HCT116 (cell line): ENCODE measurements at regions not wholly inside any gene's neighbourhood (a gene's known extent, or its start where the extent isn't known, plus 50 kb on each side); places are given as distances from the start of the nearest gene placed in this dataset.

Experiments used
- ATAC-seq: fragments of 200-7000 bp; cut with Tn5 transposase; 2 replicates; pipeline ENCODE4 v1.9.1; 2020; ENCODE audit warnings: mild to moderate bottlenecking, moderate library complexity
- BruUV-seq: library from RNA; stranded (reverse); fragments of 400-500 nt; replicated peaks from 2 replicates; lab custom pipeline; 2021; lab: Mats Ljungman, UMichigan
- CTCF ChIA-PET: fragments of 300-600 bp; sonication (Branson Sonifier 250); formaldehyde crosslinking; loops from one replicate; lab custom pipeline; 2021; ENCODE audit warnings: antibody characterized with exemption; lab: Charles Lee
- POLR2A ChIA-PET: fragments of 300-600, 350-600 bp; sonication (Branson Sonifier 250); formaldehyde crosslinking; loops from one replicate; lab custom pipeline; 2021; ENCODE audit warnings: antibody characterized with exemption; lab: Charles Lee
- RAD21 ChIA-PET, 2 experiments: fragments of 300-600 bp; sonication (Branson Sonifier 250); formaldehyde crosslinking; loops; one replicate each; lab custom pipeline; 2023; ENCODE audit warnings: low total read pairs in 2 of 2; ENCODE audit not compliant: uncharacterized antibody in 2 of 2, unreplicated experiment in 2 of 2, low non-redundant PET in 1 of 2; lab: Charles Lee
- DNase-seq: peaks from one replicate; pipeline ENCODE4 v3.0.0-alpha.2; 2010; ENCODE audit warnings: low read depth, low spot score
- H2AFZ ChIP-seq: fragments of 200-600 bp; shearing (Covaris generic), sonication (generic); 2 replicates; pipeline ENCODE4 v1.6.1; 2017; ENCODE audit warnings: low read depth, mixed run types, mixed read lengths, antibody characterized with exemption, low read length; ENCODE audit not compliant: poor library complexity, severe bottlenecking
- H3K27ac ChIP-seq: 2 replicates; pipeline ENCODE4 v1.5.1; 2012; ENCODE audit warnings: low read depth, low read length
- H3K27me3 ChIP-seq: fragments of 200-600 bp; sonication (generic); 2 replicates; pipeline ENCODE4 v1.6.1; 2016; ENCODE audit warnings: mixed run types, low read length, mixed read lengths; ENCODE audit not compliant: insufficient read depth
- H3K36me3 ChIP-seq, 2 experiments: fragments of 200-500 bp in 1 of 2; fragments of 200-600 bp in 1 of 2; sonication (Bioruptor generic) in 1 of 2; sonication (generic) in 1 of 2; 2 replicates each; pipeline versions ENCODE4 v1.5.1 to v1.6.1; 2014 to 2016; ENCODE audit warnings: low read length in 2 of 2, inconsistent platforms in 1 of 2, mixed read lengths in 1 of 2, mixed run types in 1 of 2; ENCODE audit not compliant: insufficient read depth in 2 of 2, control insufficient read depth in 1 of 2
- H3K4me1 ChIP-seq, 2 experiments: fragments of 200-600 bp in 1 of 2; sonication (generic) in 1 of 2; 2 replicates each; pipeline versions ENCODE4 v1.5.1 to v1.6.1; 2012 to 2017; ENCODE audit warnings: low read length in 2 of 2, inconsistent platforms in 1 of 2, mild to moderate bottlenecking in 1 of 2, mixed read lengths in 1 of 2, mixed run types in 1 of 2, moderate library complexity in 1 of 2; ENCODE audit not compliant: insufficient read depth in 2 of 2, control insufficient read depth in 1 of 2
- H3K4me2 ChIP-seq: fragments of 200-600 bp; sonication (generic); 2 replicates; pipeline ENCODE4 v1.6.1; 2017; ENCODE audit warnings: mixed run types, low read length, mixed read lengths
- H3K4me3 ChIP-seq, 2 experiments: fragments of 200-600 bp in 1 of 2; sonication (generic) in 1 of 2; replicated peaks in 1 of 2; 2 replicates each; pipeline ENCODE4 v1.5.1; 2011 to 2016; ENCODE audit warnings: low read length in 2 of 2, control low read depth in 1 of 2, low read depth in 1 of 2, mild to moderate bottlenecking in 1 of 2, mixed read lengths in 1 of 2, mixed run types in 1 of 2
- H3K79me2 ChIP-seq: fragments of 200-600 bp; sonication (generic); 2 replicates; pipeline ENCODE4 v1.6.1; 2017; ENCODE audit warnings: mild to moderate bottlenecking, mixed run types, low read length, moderate library complexity, mixed read lengths; ENCODE audit not compliant: insufficient read depth
- H3K9ac ChIP-seq: fragments of 200-600 bp; sonication (generic); 2 replicates; pipeline ENCODE4 v1.6.1; 2016; ENCODE audit warnings: low read length, mixed read lengths
- H3K9me2 ChIP-seq: fragments of 200-600 bp; sonication (generic), shearing (Covaris generic); 2 replicates; pipeline ENCODE4 v1.6.1; 2017; ENCODE audit warnings: mixed run types, mild to moderate bottlenecking, moderate library complexity; ENCODE audit not compliant: insufficient read depth
- H3K9me3 ChIP-seq, 2 experiments: fragments of 200-500 bp in 1 of 2; fragments of 200-600 bp in 1 of 2; sonication (Bioruptor generic) in 1 of 2; sonication (generic) in 1 of 2; 2 replicates each; pipeline ENCODE4 v1.6.1; 2014 to 2017; ENCODE audit warnings: low read length in 2 of 2, mixed read lengths in 2 of 2, inconsistent platforms in 1 of 2, low read depth in 1 of 2, mild to moderate bottlenecking in 1 of 2, mixed run types in 1 of 2, moderate library complexity in 1 of 2; ENCODE audit not compliant: control insufficient read depth in 1 of 2, insufficient read depth in 1 of 2
- H4K20me1 ChIP-seq: fragments of 200-600 bp; sonication (generic), shearing (Covaris generic); 2 replicates; pipeline ENCODE4 v1.6.1; 2017; ENCODE audit warnings: mixed run types, mild to moderate bottlenecking, moderate library complexity; ENCODE audit not compliant: insufficient read depth
- CEBPB ChIP-seq: IDR thresholded peaks from 2 replicates; pipeline ENCODE4 v1.6.1; 2012; ENCODE audit warnings: low read depth
- EGR1 ChIP-seq: IDR thresholded peaks from 2 replicates; pipeline ENCODE4 v1.6.1; 2012; ENCODE audit warnings: low read depth
- TCF7L2 ChIP-seq: IDR thresholded peaks from 2 replicates; pipeline ENCODE4 v1.7.0; 2011; ENCODE audit warnings: borderline replicate concordance, inconsistent platforms; ENCODE audit not compliant: insufficient read depth, insufficient read length; ENCODE audit errors: extremely low read depth
- intact Hi-C: fragments of 100-400 bp; cut with micrococcal nuclease; formaldehyde crosslinking; loops from 2 replicates; pipeline ENCODE4 v1.10.0; 2022
- TF ChIP-seq, protein P1 (sequence below), 3 experiments: fragments of 200-600 bp in 1 of 3; sonication (generic) in 1 of 3; IDR thresholded peaks in 2 of 3; conservative IDR thresholded peaks in 1 of 3; 2 replicates each; pipeline ENCODE4 v1.5.1; 2012 to 2017; ENCODE audit warnings: low read depth in 2 of 3, low read length in 2 of 3, antibody characterized with exemption in 1 of 3, borderline replicate concordance in 1 of 3, control low read depth in 1 of 3, mild to moderate bottlenecking in 1 of 3, mixed read lengths in 1 of 3, mixed run types in 1 of 3, moderate library complexity in 1 of 3; ENCODE audit not compliant: insufficient read depth in 1 of 3
- TF ChIP-seq, protein P2 (sequence below): IDR thresholded peaks from 2 replicates; pipeline ENCODE4 v1.6.1; 2012; ENCODE audit warnings: low read depth

GRCh38 chr15:72923289-72923688, 129.0 kb upstream of the NEO1 start:
- H3K9me2 ChIP-seq = no peaks in the 10 kb centered on the region
- H3K27ac ChIP-seq = no peak overlapping the region
- ATAC-seq (0 out of 2 replicates have a peak, but pooled peaks have one; percentile 47), DNase-seq (peak; percentile 10)
- no peak overlapping the region for H3K9ac ChIP-seq
- no peak overlapping the region for H3K4me3 ChIP-seq
- H3K4me1 ChIP-seq = no peaks in the 10 kb centered on the region
- intact Hi-C loops = no loop called here
- BruUV-seq = no TSS peak
- no peaks in the 10 kb centered on the region for H3K79me2 ChIP-seq
- no peak overlapping the region for H2AFZ ChIP-seq
- TF ChIP-seq, protein P1, sequence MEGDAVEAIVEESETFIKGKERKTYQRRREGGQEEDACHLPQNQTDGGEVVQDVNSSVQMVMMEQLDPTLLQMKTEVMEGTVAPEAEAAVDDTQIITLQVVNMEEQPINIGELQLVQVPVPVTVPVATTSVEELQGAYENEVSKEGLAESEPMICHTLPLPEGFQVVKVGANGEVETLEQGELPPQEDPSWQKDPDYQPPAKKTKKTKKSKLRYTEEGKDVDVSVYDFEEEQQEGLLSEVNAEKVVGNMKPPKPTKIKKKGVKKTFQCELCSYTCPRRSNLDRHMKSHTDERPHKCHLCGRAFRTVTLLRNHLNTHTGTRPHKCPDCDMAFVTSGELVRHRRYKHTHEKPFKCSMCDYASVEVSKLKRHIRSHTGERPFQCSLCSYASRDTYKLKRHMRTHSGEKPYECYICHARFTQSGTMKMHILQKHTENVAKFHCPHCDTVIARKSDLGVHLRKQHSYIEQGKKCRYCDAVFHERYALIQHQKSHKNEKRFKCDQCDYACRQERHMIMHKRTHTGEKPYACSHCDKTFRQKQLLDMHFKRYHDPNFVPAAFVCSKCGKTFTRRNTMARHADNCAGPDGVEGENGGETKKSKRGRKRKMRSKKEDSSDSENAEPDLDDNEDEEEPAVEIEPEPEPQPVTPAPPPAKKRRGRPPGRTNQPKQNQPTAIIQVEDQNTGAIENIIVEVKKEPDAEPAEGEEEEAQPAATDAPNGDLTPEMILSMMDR (IDR thresholded peaks at IDR 0.05 in 2 of 3, conservative IDR thresholded peaks at IDR 0.05 in 1 of 3; ENCODE audit: borderline replicate concordance in 1 of 3, insufficient read depth in 1 of 3, low read depth in 2 of 3, low read length in 2 of 3) = peak in 2 of 3 experiments; percentile 22 to 23; a peak in 1 of 6 replicates
- no peak for TF ChIP-seq TCF7L2
- TF ChIP-seq CEBPB = no peak
- no peak for TF ChIP-seq EGR1
- TF ChIP-seq, protein P2, sequence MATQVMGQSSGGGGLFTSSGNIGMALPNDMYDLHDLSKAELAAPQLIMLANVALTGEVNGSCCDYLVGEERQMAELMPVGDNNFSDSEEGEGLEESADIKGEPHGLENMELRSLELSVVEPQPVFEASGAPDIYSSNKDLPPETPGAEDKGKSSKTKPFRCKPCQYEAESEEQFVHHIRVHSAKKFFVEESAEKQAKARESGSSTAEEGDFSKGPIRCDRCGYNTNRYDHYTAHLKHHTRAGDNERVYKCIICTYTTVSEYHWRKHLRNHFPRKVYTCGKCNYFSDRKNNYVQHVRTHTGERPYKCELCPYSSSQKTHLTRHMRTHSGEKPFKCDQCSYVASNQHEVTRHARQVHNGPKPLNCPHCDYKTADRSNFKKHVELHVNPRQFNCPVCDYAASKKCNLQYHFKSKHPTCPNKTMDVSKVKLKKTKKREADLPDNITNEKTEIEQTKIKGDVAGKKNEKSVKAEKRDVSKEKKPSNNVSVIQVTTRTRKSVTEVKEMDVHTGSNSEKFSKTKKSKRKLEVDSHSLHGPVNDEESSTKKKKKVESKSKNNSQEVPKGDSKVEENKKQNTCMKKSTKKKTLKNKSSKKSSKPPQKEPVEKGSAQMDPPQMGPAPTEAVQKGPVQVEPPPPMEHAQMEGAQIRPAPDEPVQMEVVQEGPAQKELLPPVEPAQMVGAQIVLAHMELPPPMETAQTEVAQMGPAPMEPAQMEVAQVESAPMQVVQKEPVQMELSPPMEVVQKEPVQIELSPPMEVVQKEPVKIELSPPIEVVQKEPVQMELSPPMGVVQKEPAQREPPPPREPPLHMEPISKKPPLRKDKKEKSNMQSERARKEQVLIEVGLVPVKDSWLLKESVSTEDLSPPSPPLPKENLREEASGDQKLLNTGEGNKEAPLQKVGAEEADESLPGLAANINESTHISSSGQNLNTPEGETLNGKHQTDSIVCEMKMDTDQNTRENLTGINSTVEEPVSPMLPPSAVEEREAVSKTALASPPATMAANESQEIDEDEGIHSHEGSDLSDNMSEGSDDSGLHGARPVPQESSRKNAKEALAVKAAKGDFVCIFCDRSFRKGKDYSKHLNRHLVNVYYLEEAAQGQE = no peak
- ChIA-PET RAD21 (no interaction called here), CTCF (no interaction called here), POLR2A (no interaction called here)
- no peaks in the 10 kb centered on the region for H4K20me1 ChIP-seq
- no peaks in the 10 kb centered on the region for H3K9me3 ChIP-seq
- no peak overlapping the region for H3K4me2 ChIP-seq
- H3K27me3 ChIP-seq = peaks cover 7% of the 10 kb centered on the region; the same call in 1 of the 2 replicates
- no peaks in the 10 kb centered on the region for H3K36me3 ChIP-seq
